ENCODE measurements at regions not wholly inside any gene's neighbourhood (a gene's known extent, or its start where the extent isn't known, plus 50 kb on each side); places are given as distances from the start of the nearest gene placed in this dataset.

- no peak for DNase-seq (ENCODE audit: insufficient read length, low spot score, missing footprints)
- H3K27me3 ChIP-seq (ENCODE audit: insufficient read depth, low read length) = no peaks in the 10 kb centered on the region
- no peak for TF ChIP-seq CTCF (IDR thresholded peaks at IDR 0.05; ENCODE audit: extremely low read depth, low read depth, low read length)
- H3K9me3 ChIP-seq (ENCODE audit: low read depth, low read length) = peaks cover 6% of the 10 kb centered on the region
- H2AFZ ChIP-seq (ENCODE audit: low read length) = no peak overlapping the region
- H3K4me2 ChIP-seq (ENCODE audit: insufficient read depth, low read length) = no peak overlapping the region
- no peaks in the 10 kb centered on the region for H4K20me1 ChIP-seq (ENCODE audit: insufficient read depth, low read length)
- no peaks in the 10 kb centered on the region for H3K79me2 ChIP-seq (ENCODE audit: insufficient read depth, low read length)
- H3K27ac ChIP-seq (ENCODE audit: low read depth, low read length) = no peak overlapping the region
- H3K4me3 ChIP-seq (ENCODE audit: insufficient read depth, low read length) = no peak overlapping the region
- no peaks in the 10 kb centered on the region for H3K4me1 ChIP-seq (ENCODE audit: insufficient read depth, low read length)
- H3K36me3 ChIP-seq (ENCODE audit: insufficient read depth, low read length) = no peaks in the 10 kb centered on the region
These were observed 255.8 kb downstream of the FAM43A start for GRCh38 chr3:194941360-194941955.

GRCh38 chr3:194941956-194942511 is 256.4 kb downstream of the FAM43A start:
- no peaks in the 10 kb centered on the region for H3K27me3 ChIP-seq (ENCODE audit: insufficient read depth, low read length)
- no peaks in the 10 kb centered on the region for H4K20me1 ChIP-seq (ENCODE audit: insufficient read depth, low read length)
- H3K27ac ChIP-seq (ENCODE audit: low read depth, low read length) = no peak overlapping the region
- TF ChIP-seq CTCF (IDR thresholded peaks at IDR 0.05; ENCODE audit: extremely low read depth, low read depth, low read length) = no peak
- no peak for DNase-seq (ENCODE audit: insufficient read length, low spot score, missing footprints)
- no peaks in the 10 kb centered on the region for H3K4me1 ChIP-seq (ENCODE audit: insufficient read depth, low read length)
- no peak overlapping the region for H3K4me2 ChIP-seq (ENCODE audit: insufficient read depth, low read length)
- H3K4me3 ChIP-seq (ENCODE audit: insufficient read depth, low read length) = no peak overlapping the region
- H3K36me3 ChIP-seq (ENCODE audit: insufficient read depth, low read length) = no peaks in the 10 kb centered on the region
- no peak overlapping the region for H2AFZ ChIP-seq (ENCODE audit: low read length)
- peaks cover 6% of the 10 kb centered on the region for H3K9me3 ChIP-seq (ENCODE audit: low read depth, low read length)
- H3K79me2 ChIP-seq (ENCODE audit: insufficient read depth, low read length) = no peaks in the 10 kb centered on the region

DNA sequence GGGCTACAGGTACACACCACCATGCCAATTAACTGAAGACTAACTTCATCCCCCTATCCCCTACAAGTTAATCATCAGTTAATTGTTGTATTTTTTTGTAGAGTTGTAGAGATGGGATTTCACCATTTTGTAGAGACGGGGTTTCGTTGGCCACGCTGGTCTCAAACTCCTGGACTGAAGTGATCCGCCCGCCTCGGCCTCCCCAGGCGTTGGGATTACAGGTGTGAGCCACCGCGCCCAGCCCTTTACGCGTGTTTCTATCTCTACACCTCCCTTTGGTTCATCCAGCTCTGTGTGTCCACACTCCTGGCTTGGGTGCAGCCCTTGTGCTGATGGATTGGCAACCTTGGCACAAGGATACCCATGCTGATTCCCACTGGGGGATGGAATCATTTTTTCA is 258.8 kb downstream of the FAM43A start:
- no peaks in the 10 kb centered on the region for H3K36me3 ChIP-seq (ENCODE audit: insufficient read depth, low read length)
- no peaks in the 10 kb centered on the region for H3K79me2 ChIP-seq (ENCODE audit: insufficient read depth, low read length)
- H3K4me2 ChIP-seq (ENCODE audit: insufficient read depth, low read length) = no peak overlapping the region
- no peak overlapping the region for H2AFZ ChIP-seq (ENCODE audit: low read length)
- H3K4me3 ChIP-seq (ENCODE audit: insufficient read depth, low read length) = no peak overlapping the region
- H3K27me3 ChIP-seq (ENCODE audit: insufficient read depth, low read length) = no peaks in the 10 kb centered on the region
- peaks cover 8% of the 10 kb centered on the region for H3K9me3 ChIP-seq (ENCODE audit: low read depth, low read length)
- DNase-seq (ENCODE audit: insufficient read length, low spot score, missing footprints) = no peak
- no peaks in the 10 kb centered on the region for H3K4me1 ChIP-seq (ENCODE audit: insufficient read depth, low read length)
- no peak overlapping the region for H3K27ac ChIP-seq (ENCODE audit: low read depth, low read length)
- TF ChIP-seq CTCF (IDR thresholded peaks at IDR 0.05; ENCODE audit: extremely low read depth, low read depth, low read length) = no peak
- H4K20me1 ChIP-seq (ENCODE audit: insufficient read depth, low read length) = no peaks in the 10 kb centered on the region

- Histone ChIP-seq H4K20me1 (ENCODE audit: insufficient read depth, low read length) (no peaks in the 10 kb centered on the region), H3K36me3 (ENCODE audit: insufficient read depth, low read length) (no peaks in the 10 kb centered on the region), H3K4me2 (ENCODE audit: insufficient read depth, low read length) (no peak overlapping the region), H3K4me3 (ENCODE audit: insufficient read depth, low read length) (no peak overlapping the region), H3K9me3 (ENCODE audit: low read depth, low read length) (peaks cover 8% of the 10 kb centered on the region), H3K27ac (ENCODE audit: low read depth, low read length) (no peak overlapping the region), H3K79me2 (ENCODE audit: insufficient read depth, low read length) (no peaks in the 10 kb centered on the region), H3K4me1 (ENCODE audit: insufficient read depth, low read length) (no peaks in the 10 kb centered on the region), H2AFZ (ENCODE audit: low read length) (no peak overlapping the region), H3K27me3 (ENCODE audit: insufficient read depth, low read length) (no peaks in the 10 kb centered on the region)
- TF ChIP-seq CTCF (IDR thresholded peaks at IDR 0.05; ENCODE audit: extremely low read depth, low read depth, low read length) = no peak
- DNase-seq (ENCODE audit: insufficient read length, low spot score, missing footprints) = no peak
These were observed 259.8 kb downstream of the FAM43A start for GRCh38 chr3:194945508-194945907.
